ENCODE measurements at regions not wholly inside any gene's neighbourhood (a gene's known extent, or its start where the extent isn't known, plus 50 kb on each side); places are given as distances from the start of the nearest gene placed in this dataset.

DNA sequence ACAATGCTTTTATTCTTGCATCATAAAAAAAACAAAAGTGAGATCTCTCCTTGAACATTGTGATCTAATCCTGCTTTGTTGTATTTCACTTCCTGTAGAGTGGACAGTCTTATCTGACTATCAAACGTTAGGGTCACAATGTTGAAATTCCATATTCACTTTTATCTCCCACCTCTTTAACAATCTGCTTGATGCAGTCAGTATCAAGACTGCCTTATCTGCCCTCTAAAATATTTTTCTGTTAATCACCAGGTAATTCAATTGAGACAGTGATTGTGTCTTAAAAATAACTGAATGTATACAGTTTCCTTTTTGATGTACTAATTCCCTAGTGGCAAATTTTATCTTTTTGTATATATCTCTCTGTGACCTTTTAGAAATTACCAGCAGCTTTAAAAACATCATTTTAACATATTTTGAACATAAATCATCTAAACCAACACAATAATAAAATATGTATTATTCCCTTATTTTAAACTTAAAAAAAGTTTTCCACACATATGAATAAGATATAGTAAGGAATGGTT, 143.1 kb upstream of the MPPED2 start:
- Histone ChIP-seq H2AK9ac (replicated peaks; ENCODE audit: low read depth, low read length, poor library complexity) (no peak overlapping the region), H3K79me1 (ENCODE audit: low read depth in 1 of 2, low read length in 2 of 2) (no peaks in the 10 kb centered on the region), H2BK20ac (ENCODE audit: low read depth, low read length) (no peak overlapping the region), H3K4me2 (ENCODE audit: low read depth, low read length) (no peak overlapping the region), H2AK5ac (ENCODE audit: low read depth, low read length) (no peak overlapping the region), H3K23ac (ENCODE audit: low read depth, low read length) (no peak overlapping the region), H4K8ac (ENCODE audit: low read depth in 2 of 2, low read length in 2 of 2) (no peak overlapping the region), H4K20me1 (ENCODE audit: insufficient read depth, low read length) (no peaks in the 10 kb centered on the region), H3K4me3 (ENCODE audit: insufficient read depth, low read depth, low read length) (no peak overlapping the region), H2BK5ac (ENCODE audit: low read depth, low read length, poor library complexity, severe bottlenecking) (no peak overlapping the region), H3K9me3 (ENCODE audit: control insufficient read depth, insufficient read depth, low read length) (no peaks in the 10 kb centered on the region), H4K5ac (ENCODE audit: low read depth, low read length) (no peak overlapping the region), H3K14ac (replicated peaks; ENCODE audit: low read depth, low read length) (no peak overlapping the region), H3K56ac (ENCODE audit: extremely low read depth, insufficient read depth, low read length) (no peak overlapping the region), H3K9me1 (ENCODE audit: insufficient read depth, low read length) (no peaks in the 10 kb centered on the region), H3K4ac (ENCODE audit: low read depth, low read length) (no peak overlapping the region), H3K27me3 (ENCODE audit: control insufficient read depth, insufficient read depth, low read length) (no peaks in the 10 kb centered on the region), H3K9ac (ENCODE audit: low read depth, low read length) (no peak overlapping the region), H3K18ac (ENCODE audit: low read depth, low read length) (no peak overlapping the region), H2BK15ac (ENCODE audit: low read depth, low read length) (no peak overlapping the region), H4K91ac (ENCODE audit: insufficient read depth, low read depth, low read length) (no peak overlapping the region), H2BK120ac (ENCODE audit: low read depth, low read length) (no peak overlapping the region), H3K4me1 (ENCODE audit: control insufficient read depth, insufficient read depth, low read length) (no peaks in the 10 kb centered on the region), H2AFZ (replicated peaks; ENCODE audit: low read length, poor library complexity) (no peak overlapping the region), H3K27ac (ENCODE audit: insufficient read depth, low read length) (no peak overlapping the region), H3K36me3 (ENCODE audit: control insufficient read depth, insufficient read depth, low read length) (no peaks in the 10 kb centered on the region)
- no peak for DNase-seq
- CTCF ChIA-PET = no interaction called here
- no CpG with 5 or more reads among the region's 1 CpG for WGBS, 2 experiments (ENCODE audit: extremely low coverage in 2 of 2, insufficient read length in 1 of 2)
- POLR2A ChIA-PET (ENCODE audit: unreplicated experiment) = no interaction called here
- dilution Hi-C loops (cut with HindIII; ENCODE audit: low sequenced_read_pairs, unreplicated experiment) = no loop called here
- in situ Hi-C loops (cut with MboI; ENCODE audit: low sequenced_read_pairs) = no loop called here
- no peak for TF ChIP-seq SMC3 (IDR thresholded peaks at IDR 0.05; ENCODE audit: low read depth, low read length)
- intact Hi-C loops (cut with micrococcal nuclease) = no loop called here
- ATAC-seq (ENCODE audit: low read depth) = no peak
- BruUV-seq (replicated peaks) = no TSS peak
